ENCODE measurements at regions not wholly inside any gene's neighbourhood (a gene's known extent, or its start where the extent isn't known, plus 50 kb on each side); places are given as distances from the start of the nearest gene placed in this dataset.

GRCh38 chrX:3815896-3816664, 102.6 kb upstream of the PRKX start (continued):
- no peak for TF ChIP-seq RELB (IDR thresholded peaks at IDR 0.05; ENCODE audit: low read depth)
- no peak for TF ChIP-seq MEF2B (IDR thresholded peaks at IDR 0.05; ENCODE audit: partially characterized antibody, poor library complexity, severe bottlenecking)
- no peak for TF ChIP-seq RAD51 (IDR thresholded peaks at IDR 0.05)
- no peak; the same call in 1 of the 2 replicates for TF ChIP-seq CBFB (IDR thresholded peaks at IDR 0.05; ENCODE audit: low read depth)
- TF ChIP-seq POU2F2 (IDR thresholded peaks at IDR 0.05; ENCODE audit: borderline replicate concordance, low read depth, low read length), result no peak
- TF ChIP-seq ZBTB40 (IDR thresholded peaks at IDR 0.05; ENCODE audit: borderline replicate concordance), result no peak
- no peak for TF ChIP-seq ETV6 (conservative IDR thresholded peaks at IDR 0.05 in 1 of 2, IDR thresholded peaks at IDR 0.05 in 1 of 2; ENCODE audit: borderline replicate concordance in 1 of 2, low read depth in 1 of 2)
- 0 out of 4 replicates have a peak, but pooled peaks of 1 of the 2 experiments have one; percentile 14 for TF ChIP-seq IKZF2 (IDR thresholded peaks at IDR 0.05)
- no peak for TF ChIP-seq SIX5 (IDR thresholded peaks at IDR 0.05; ENCODE audit: low read depth, low read length, severe bottlenecking)
- no peak for TF ChIP-seq FOXK2 (IDR thresholded peaks at IDR 0.05)
- no peak for TF ChIP-seq JUNB (IDR thresholded peaks at IDR 0.05)
- TF ChIP-seq CREM (IDR thresholded peaks at IDR 0.05; ENCODE audit: low read depth), result peak; percentile 11; the same call in 1 of the 2 replicates
- no peak for TF ChIP-seq RBBP5 (conservative IDR thresholded peaks at IDR 0.05)
- TF ChIP-seq MTA2 (IDR thresholded peaks at IDR 0.05; ENCODE audit: low read depth), result no peak
- no peak for TF ChIP-seq SPI1 (IDR thresholded peaks at IDR 0.05; ENCODE audit: borderline replicate concordance, insufficient read depth, low read depth, low read length)
- TF ChIP-seq FOXM1 (IDR thresholded peaks at IDR 0.05; ENCODE audit: low read depth, low read length), result no peak
- no peak for TF ChIP-seq CHD4 (IDR thresholded peaks at IDR 0.05)
- no peak for TF ChIP-seq ZNF687 (IDR thresholded peaks at IDR 0.05)

All from GM12878 (cell line).